ENCODE measurements at regions not wholly inside any gene's neighbourhood (a gene's known extent, or its start where the extent isn't known, plus 50 kb on each side); places are given as distances from the start of the nearest gene placed in this dataset.

- no peak for TF ChIP-seq GATA2 (IDR thresholded peaks at IDR 0.05; ENCODE audit: low read depth, low read length)
- TF ChIP-seq GATA3 (IDR thresholded peaks at IDR 0.05; ENCODE audit: low read depth, low read length): no peak
These were observed 1040.7 kb downstream of the SOCS6 start for GRCh38 chr18:71329563-71329962.
